ENCODE measurements at regions not wholly inside any gene's neighbourhood (a gene's known extent, or its start where the extent isn't known, plus 50 kb on each side); places are given as distances from the start of the nearest gene placed in this dataset.

DNA sequence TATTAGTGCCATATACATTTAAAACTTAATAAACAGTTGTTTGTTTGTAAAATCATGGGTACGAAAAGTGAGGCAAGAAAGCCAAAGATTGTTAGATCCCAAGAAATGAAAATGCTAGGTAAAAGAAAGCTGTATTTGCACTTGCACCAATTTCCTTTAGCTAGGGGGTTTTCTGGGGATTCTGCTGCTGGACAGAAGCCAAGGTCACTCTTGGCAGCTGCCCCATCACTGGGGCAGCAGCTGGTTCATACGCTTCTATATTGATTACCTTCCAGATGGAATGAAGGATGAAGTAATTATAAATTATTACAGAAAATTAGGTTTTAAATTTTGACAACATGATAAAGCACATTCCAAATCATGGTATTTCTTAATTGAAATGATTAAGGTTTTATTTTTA is 127.4 kb downstream of the SLITRK5 start:
- Histone ChIP-seq H3K4me3 (no peak overlapping the region), H3K9me3 (ENCODE audit: low read depth) (no peaks in the 10 kb centered on the region), H3K4me2 (no peak overlapping the region), H3K4me1 (no peaks in the 10 kb centered on the region), H4K20me1 (ENCODE audit: low read depth) (no peaks in the 10 kb centered on the region), H3K27ac (no peak overlapping the region), H3K36me3 (no peaks in the 10 kb centered on the region), H3K79me2 (ENCODE audit: low read depth) (no peaks in the 10 kb centered on the region), H3K9ac (no peak overlapping the region), H3F3A (ENCODE audit: low read depth) (no peaks in the 10 kb centered on the region), H3K27me3 (no peaks in the 10 kb centered on the region), H2AFZ (replicated peaks) (no peak overlapping the region)
- Mint-ChIP-seq H3K27ac (no peak overlapping the region), H3K9me3 (no peaks in the 10 kb centered on the region), H3K36me3 (no peaks in the 10 kb centered on the region), H3K4me1 (no peaks in the 10 kb centered on the region), H3K27me3 (ENCODE audit: insufficient read depth, low read depth) (no peaks in the 10 kb centered on the region), H3K4me3 (no peak overlapping the region)
- no peak for DNase-seq (ENCODE audit: low spot score)
- TF ChIP-seq EZH2 (IDR thresholded peaks at IDR 0.05) (no peak), CTCF (IDR thresholded peaks at IDR 0.05) (no peak), EZH2phosphoT487 (IDR thresholded peaks at IDR 0.05) (no peak)

- peak overlapping the region; percentile 92 for H2AFZ ChIP-seq (replicated peaks)
- H3K9me3 ChIP-seq (ENCODE audit: low read depth), result no peaks in the 10 kb centered on the region
- no peaks in the 10 kb centered on the region for H3K4me1 ChIP-seq
- no peaks in the 10 kb centered on the region for H4K20me1 ChIP-seq (ENCODE audit: low read depth)
- peaks cover 20% of the 10 kb centered on the region for H3K27me3 ChIP-seq
- H3K4me3 ChIP-seq, result peak overlapping the region; percentile 48
- peak overlapping the region; percentile 73 for H3K4me2 ChIP-seq
- peak; percentile 65 for DNase-seq (ENCODE audit: low spot score)
- H3K9ac ChIP-seq, result no peak overlapping the region
- Mint-ChIP-seq H3K27me3 (ENCODE audit: insufficient read depth, low read depth) (no peaks in the 10 kb centered on the region), H3K4me1 (peaks cover 3% of the 10 kb centered on the region), H3K27ac (no peak overlapping the region), H3K36me3 (no peaks in the 10 kb centered on the region), H3K4me3 (no peak overlapping the region), H3K9me3 (no peaks in the 10 kb centered on the region)
- no peaks in the 10 kb centered on the region for H3K36me3 ChIP-seq
- TF ChIP-seq EZH2phosphoT487 (IDR thresholded peaks at IDR 0.05), result no peak
- TF ChIP-seq CTCF (IDR thresholded peaks at IDR 0.05), result peak; percentile 57
- no peaks in the 10 kb centered on the region for H3F3A ChIP-seq (ENCODE audit: low read depth)
- no peak overlapping the region for H3K27ac ChIP-seq
- no peaks in the 10 kb centered on the region for H3K79me2 ChIP-seq (ENCODE audit: low read depth)
Measured at GRCh38 chr13:87810391-87810801, 139.2 kb downstream of the SLITRK5 start.

GRCh38 chr13:87810920-87811344 is 139.8 kb downstream of the SLITRK5 start:
- no peaks in the 10 kb centered on the region for H3K9me3 ChIP-seq (ENCODE audit: low read depth)
- Mint-ChIP-seq H3K36me3 (no peaks in the 10 kb centered on the region), H3K27ac (no peak overlapping the region), H3K9me3 (no peaks in the 10 kb centered on the region), H3K4me3 (no peak overlapping the region), H3K4me1 (no peaks in the 10 kb centered on the region), H3K27me3 (ENCODE audit: insufficient read depth, low read depth) (no peaks in the 10 kb centered on the region)
- no peaks in the 10 kb centered on the region for H3F3A ChIP-seq (ENCODE audit: low read depth)
- H3K79me2 ChIP-seq (ENCODE audit: low read depth), result no peaks in the 10 kb centered on the region
- H3K4me2 ChIP-seq, result no peak overlapping the region
- H4K20me1 ChIP-seq (ENCODE audit: low read depth), result no peaks in the 10 kb centered on the region
- DNase-seq (ENCODE audit: low spot score), result no peak
- H3K4me1 ChIP-seq, result no peaks in the 10 kb centered on the region
- H3K9ac ChIP-seq, result no peak overlapping the region
- no peak overlapping the region for H3K4me3 ChIP-seq
- no peak overlapping the region for H3K27ac ChIP-seq
- TF ChIP-seq EZH2 (IDR thresholded peaks at IDR 0.05), result no peak
- no peak for TF ChIP-seq EZH2phosphoT487 (IDR thresholded peaks at IDR 0.05)
- TF ChIP-seq CTCF (IDR thresholded peaks at IDR 0.05), result no peak
- H3K27me3 ChIP-seq, result peaks cover 20% of the 10 kb centered on the region
- H2AFZ ChIP-seq (replicated peaks), result peak overlapping the region; percentile 92
- no peaks in the 10 kb centered on the region for H3K36me3 ChIP-seq

All from neural progenitor cell (in vitro differentiated cells).